ACC112 (cell line): ENCODE measurements at regions not wholly inside any gene's neighbourhood (a gene's known extent, or its start where the extent isn't known, plus 50 kb on each side); places are given as distances from the start of the nearest gene placed in this dataset.

Source experiments
- H2AFZ ChIP-seq: fragments of 200-600 bp; sonication (generic); one replicate; pipeline ENCODE4 v1.6.0; 2017; ENCODE audit warnings: antibody characterized with exemption, low read length; ENCODE audit not compliant: unreplicated experiment
- H3K27ac ChIP-seq: fragments of 200-600 bp; sonication (generic); 2 replicates; pipeline ENCODE4 v1.5.1; 2014; ENCODE audit warnings: low read depth, mild to moderate bottlenecking, antibody characterized with exemption, low read length, moderate library complexity
- H3K27me3 ChIP-seq: fragments of 200-600 bp; sonication (generic); 2 replicates; pipeline ENCODE4 v1.6.1; 2014; ENCODE audit warnings: mild to moderate bottlenecking, antibody characterized with exemption, low read length, moderate library complexity, mixed read lengths; ENCODE audit not compliant: insufficient read depth
- H3K36me3 ChIP-seq: fragments of 200-600 bp; sonication (generic); 2 replicates; pipeline ENCODE4 v1.6.1; 2016; ENCODE audit warnings: mild to moderate bottlenecking, antibody characterized with exemption, low read length, moderate library complexity, mixed read lengths; ENCODE audit not compliant: insufficient read depth
- H3K4me1 ChIP-seq: fragments of 200-600 bp; sonication (generic); one replicate; pipeline ENCODE4 v1.6.1; 2016; ENCODE audit warnings: low read length, mixed read lengths; ENCODE audit not compliant: insufficient read depth, unreplicated experiment, control insufficient read depth
- H3K4me3 ChIP-seq: fragments of 200-600 bp; sonication (generic); 2 replicates; pipeline ENCODE4 v1.5.1; 2014; ENCODE audit warnings: mild to moderate bottlenecking, low read depth, low read length
- H3K79me2 ChIP-seq: fragments of 200-600 bp; sonication (generic); one replicate; pipeline ENCODE4 v1.6.0; 2016; ENCODE audit warnings: low read length; ENCODE audit not compliant: control insufficient read depth, unreplicated experiment, insufficient read depth

DNA sequence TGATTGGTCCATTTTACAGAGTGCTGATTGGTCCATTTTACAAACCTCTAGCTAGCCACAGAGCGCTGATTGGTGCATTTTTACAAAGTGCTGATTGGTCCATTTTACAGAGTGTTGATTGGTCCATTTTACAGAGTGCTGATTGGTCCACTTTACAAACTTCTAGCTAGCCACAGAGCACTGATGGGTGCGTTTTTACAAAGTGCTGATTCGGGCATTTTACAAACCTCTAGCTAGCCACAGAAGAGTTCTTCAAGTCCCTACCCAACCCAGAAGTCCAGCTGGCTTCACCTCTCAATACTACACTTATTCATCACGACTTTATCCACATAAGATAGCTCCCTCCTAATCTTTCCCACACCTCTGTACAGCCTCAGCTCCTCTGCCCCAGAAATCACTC, 899.8 kb downstream of the TUSC7 start:
- no peak overlapping the region for H2AFZ ChIP-seq
- no peaks in the 10 kb centered on the region for H3K4me1 ChIP-seq
- no peaks in the 10 kb centered on the region for H3K79me2 ChIP-seq
- H3K27ac ChIP-seq = no peak overlapping the region
- no peaks in the 10 kb centered on the region for H3K36me3 ChIP-seq
- H3K27me3 ChIP-seq = no peaks in the 10 kb centered on the region
- no peak overlapping the region for H3K4me3 ChIP-seq

- Histone ChIP-seq H3K36me3 (no peaks in the 10 kb centered on the region), H3K27ac (no peak overlapping the region)
These were observed 900.6 kb downstream of the TUSC7 start for GRCh38 chr3:117610156-117610555.

DNA sequence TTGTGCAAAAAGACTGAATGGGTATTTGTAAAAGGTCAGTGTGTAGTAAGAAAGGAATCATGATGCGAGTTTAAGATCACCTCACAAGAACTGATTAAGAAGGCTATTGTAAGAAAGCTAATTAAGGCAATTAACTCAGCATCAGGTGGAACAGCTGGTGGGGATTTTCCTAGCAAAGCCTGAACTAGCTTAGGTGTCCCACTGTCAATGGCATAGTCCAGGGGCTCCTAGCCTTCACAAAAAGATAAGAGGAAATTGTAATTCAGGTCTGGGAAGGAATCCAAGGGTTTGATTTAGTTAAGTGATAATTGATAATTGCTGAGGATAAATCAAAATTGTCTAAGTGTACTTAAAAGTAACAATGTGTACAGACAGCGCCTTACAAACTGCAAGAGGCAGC, 901.6 kb downstream of the TUSC7 start:
- Histone ChIP-seq H2AFZ (no peak overlapping the region), H3K4me3 (no peak overlapping the region), H3K36me3 (no peaks in the 10 kb centered on the region), H3K27me3 (no peaks in the 10 kb centered on the region), H3K4me1 (no peaks in the 10 kb centered on the region), H3K27ac (no peak overlapping the region), H3K79me2 (no peaks in the 10 kb centered on the region)

More at GRCh38 chr3:117610156-117610555, 900.6 kb downstream of the TUSC7 start:
- no peaks in the 10 kb centered on the region for H3K4me1 ChIP-seq
- H3K27me3 ChIP-seq = no peaks in the 10 kb centered on the region
- H3K4me3 ChIP-seq = no peak overlapping the region
- no peak overlapping the region for H2AFZ ChIP-seq
- no peaks in the 10 kb centered on the region for H3K79me2 ChIP-seq

- H3K4me1 ChIP-seq = no peaks in the 10 kb centered on the region
These were observed 906.6 kb downstream of the TUSC7 start for GRCh38 chr3:117616227-117616626.

DNA sequence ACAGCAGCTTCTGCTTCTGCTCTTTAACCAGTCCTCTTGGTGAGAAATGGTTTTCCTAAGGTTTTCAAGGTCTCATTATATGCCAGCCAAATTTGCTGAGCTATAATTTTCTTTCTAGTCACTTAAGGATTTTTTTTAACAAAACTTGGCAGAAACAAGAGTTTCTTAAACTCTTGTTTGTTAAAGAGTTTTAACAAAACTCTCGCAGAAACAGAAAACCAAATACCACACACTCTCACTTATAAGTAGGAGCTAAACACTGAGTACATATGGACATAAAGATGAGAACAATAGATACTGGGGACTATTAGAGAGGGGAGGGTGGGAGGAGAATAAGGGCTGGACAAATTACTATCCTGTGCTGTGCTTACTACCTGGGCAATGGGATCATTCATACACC, 908.3 kb downstream of the TUSC7 start:
- Histone ChIP-seq H3K36me3 (no peaks in the 10 kb centered on the region), H3K4me3 (no peak overlapping the region), H3K4me1 (peaks cover 11% of the 10 kb centered on the region), H3K27me3 (no peaks in the 10 kb centered on the region), H3K27ac (no peak overlapping the region), H2AFZ (no peak overlapping the region), H3K79me2 (no peaks in the 10 kb centered on the region)

More at GRCh38 chr3:117616227-117616626, 906.6 kb downstream of the TUSC7 start:
- no peaks in the 10 kb centered on the region for H3K36me3 ChIP-seq
- H2AFZ ChIP-seq = no peak overlapping the region
- H3K27ac ChIP-seq = no peak overlapping the region
- no peak overlapping the region for H3K4me3 ChIP-seq
- no peaks in the 10 kb centered on the region for H3K27me3 ChIP-seq
- no peaks in the 10 kb centered on the region for H3K79me2 ChIP-seq

- no peak overlapping the region for H3K27ac ChIP-seq
- H3K4me1 ChIP-seq = peaks cover 14% of the 10 kb centered on the region
- H3K36me3 ChIP-seq = no peaks in the 10 kb centered on the region
- no peak overlapping the region for H2AFZ ChIP-seq
- no peaks in the 10 kb centered on the region for H3K27me3 ChIP-seq
- no peaks in the 10 kb centered on the region for H3K79me2 ChIP-seq
- H3K4me3 ChIP-seq = no peak overlapping the region
These were observed 908.9 kb downstream of the TUSC7 start for GRCh38 chr3:117618462-117618861.

DNA sequence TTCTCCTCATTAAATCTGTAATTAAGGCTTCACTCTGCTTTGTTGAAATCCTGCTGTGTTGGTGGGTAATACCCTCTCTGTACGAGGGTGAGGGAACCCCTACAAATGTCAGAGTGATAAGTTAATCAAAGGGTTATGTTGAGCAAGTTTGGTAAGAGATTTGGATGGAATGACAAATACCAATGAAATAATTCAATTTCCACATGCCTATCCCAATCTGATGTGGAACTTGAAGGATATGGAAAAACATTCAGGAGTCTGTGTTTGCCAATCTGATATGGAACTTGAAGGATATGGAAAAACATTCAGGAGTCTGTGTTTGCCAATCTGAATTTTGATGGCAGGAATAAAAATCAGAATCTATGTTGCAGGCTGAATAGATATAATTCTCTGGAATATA, 910.2 kb downstream of the TUSC7 start:
- Histone ChIP-seq H3K4me3 (no peak overlapping the region), H3K4me1 (peaks cover 14% of the 10 kb centered on the region), H3K36me3 (no peaks in the 10 kb centered on the region), H3K27ac (no peak overlapping the region), H3K79me2 (no peaks in the 10 kb centered on the region), H2AFZ (no peak overlapping the region), H3K27me3 (no peaks in the 10 kb centered on the region)

DNA sequence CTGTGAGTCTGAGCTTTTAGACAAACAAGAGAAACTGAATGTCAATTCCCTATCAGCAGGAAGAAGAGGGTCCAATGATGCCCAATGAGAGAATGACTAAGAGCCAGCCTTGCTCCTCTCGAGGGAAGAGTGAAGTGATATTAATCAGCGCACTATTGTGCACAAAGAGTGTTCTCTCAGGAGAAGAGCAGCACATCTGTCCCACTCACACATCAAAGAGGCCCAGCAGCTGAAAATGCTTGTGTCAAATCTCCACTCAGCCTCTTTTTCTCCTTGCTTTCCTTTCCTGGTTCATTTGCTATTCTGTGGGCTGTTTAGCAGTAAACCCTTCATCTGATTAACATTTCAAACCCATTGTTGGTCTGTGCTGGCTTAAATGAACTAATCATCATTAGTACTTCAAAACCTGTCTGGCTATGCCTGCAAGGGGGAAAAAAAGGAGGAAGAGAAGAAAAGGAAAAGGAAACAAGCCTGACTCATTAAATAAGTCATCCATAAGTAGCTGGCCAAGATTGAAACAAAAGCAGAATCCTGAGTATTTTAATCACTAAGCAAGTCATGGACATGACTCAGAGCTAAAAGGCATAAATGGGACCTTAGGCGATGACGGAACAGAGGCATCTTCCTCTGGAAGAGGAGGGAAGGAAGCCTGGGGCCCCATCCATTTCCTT, 912.7 kb downstream of the TUSC7 start:
- no peaks in the 10 kb centered on the region for H3K36me3 ChIP-seq
- H3K27me3 ChIP-seq = no peaks in the 10 kb centered on the region
- no peaks in the 10 kb centered on the region for H3K79me2 ChIP-seq
- peak overlapping the region; percentile 84 for H3K27ac ChIP-seq
- peaks cover 14% of the 10 kb centered on the region for H3K4me1 ChIP-seq
- 0 out of 2 replicates have a peak overlapping the region, but pooled peaks have one; percentile 0 for H3K4me3 ChIP-seq
- peak overlapping the region; percentile 43 for H2AFZ ChIP-seq

DNA sequence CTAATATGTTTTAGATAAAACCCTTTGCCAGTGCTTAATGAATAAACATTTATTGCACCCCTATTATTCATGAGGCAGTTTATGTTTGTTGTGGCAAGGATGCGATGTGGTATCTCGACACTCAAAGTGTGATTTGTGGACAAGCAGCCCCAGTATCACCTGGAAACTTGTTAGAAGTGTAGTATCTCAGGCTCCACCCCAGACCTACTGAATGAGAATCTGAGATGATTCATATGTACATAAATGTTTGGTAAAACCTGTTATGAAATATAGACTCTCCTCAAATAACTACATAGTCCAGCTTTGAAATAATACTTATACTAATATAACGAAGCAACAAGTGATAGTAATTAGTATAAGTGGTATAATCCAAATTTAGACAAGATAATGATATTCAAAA, 914.8 kb downstream of the TUSC7 start:
- no peaks in the 10 kb centered on the region for H3K36me3 ChIP-seq
- H3K79me2 ChIP-seq = no peaks in the 10 kb centered on the region
- no peak overlapping the region for H2AFZ ChIP-seq
- H3K27me3 ChIP-seq = no peaks in the 10 kb centered on the region
- H3K4me1 ChIP-seq = peaks cover 25% of the 10 kb centered on the region
- H3K4me3 ChIP-seq = no peak overlapping the region
- no peak overlapping the region for H3K27ac ChIP-seq

GRCh38 chr3:117625174-117625573, 915.6 kb downstream of the TUSC7 start:
- no peak overlapping the region for H2AFZ ChIP-seq
- H3K36me3 ChIP-seq = no peaks in the 10 kb centered on the region

DNA sequence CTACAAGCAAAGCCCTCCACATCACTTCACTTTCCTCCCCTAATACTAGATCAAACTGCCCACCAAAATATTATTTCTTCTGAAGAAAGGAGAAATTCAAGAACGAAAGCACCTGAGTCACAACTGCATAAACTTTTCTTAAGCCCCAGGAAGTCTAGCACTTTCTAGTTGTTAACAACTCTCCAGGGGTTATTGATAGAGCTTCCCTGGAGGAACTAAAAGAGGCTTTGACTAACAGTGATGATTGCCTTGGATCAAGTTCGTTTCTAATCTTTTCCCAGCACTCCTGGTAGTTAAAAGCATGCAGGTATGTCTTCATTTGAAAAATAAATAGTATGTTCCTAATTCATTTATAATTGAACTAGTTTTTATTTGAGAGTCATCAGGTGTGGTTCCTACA, 917.0 kb downstream of the TUSC7 start:
- Histone ChIP-seq H3K27me3 (no peaks in the 10 kb centered on the region), H3K79me2 (no peaks in the 10 kb centered on the region), H3K4me1 (peaks cover 35% of the 10 kb centered on the region), H2AFZ (no peak overlapping the region), H3K36me3 (no peaks in the 10 kb centered on the region), H3K27ac (no peak overlapping the region), H3K4me3 (no peak overlapping the region)

More at GRCh38 chr3:117625174-117625573, 915.6 kb downstream of the TUSC7 start:
- peaks cover 26% of the 10 kb centered on the region for H3K4me1 ChIP-seq
- H3K27ac ChIP-seq = no peak overlapping the region
- H3K79me2 ChIP-seq = no peaks in the 10 kb centered on the region
- H3K4me3 ChIP-seq = no peak overlapping the region
- H3K27me3 ChIP-seq = no peaks in the 10 kb centered on the region
